Esophagus squamous epithelium (tissue), 5 donors: ENCODE measurements at regions not wholly inside any gene's neighbourhood (a gene's known extent, or its start where the extent isn't known, plus 50 kb on each side); places are given as distances from the start of the nearest gene placed in this dataset.

ENCODE experiments used
- DNase-seq: peaks from one replicate; lab custom pipeline; 2025; lab: John Stamatoyannopoulos, UW
- H3K27ac ChIP-seq, 4 donors: fragments of 200-600 bp; sonication (generic); one replicate each; pipeline ENCODE4 v1.5.1; 2016 to 2019; ENCODE audit warnings: mild to moderate bottlenecking in 1 of 4
- H3K27me3 ChIP-seq, 4 donors: fragments of 200-600 bp; sonication (generic); 1 replicate in 3 of 4; 2 replicates in 1 of 4; pipeline versions ENCODE4 v1.5.1 to v1.6.0; 2017 to 2021; ENCODE audit warnings: antibody characterized with exemption in 1 of 4
- H3K36me3 ChIP-seq, 3 donors: fragments of 200-600 bp; sonication (generic); one replicate each; pipeline ENCODE4 v1.5.1; 2016 to 2019
- H3K4me1 ChIP-seq, 3 donors: fragments of 200-600 bp; sonication (generic); one replicate each; pipeline ENCODE4 v1.5.1; 2017 to 2019
- H3K4me3 ChIP-seq, 4 donors: fragments of 200-600 bp; sonication (generic); 1 replicate in 3 of 4; 2 replicates in 1 of 4; pipeline ENCODE4 v1.5.1; 2016 to 2019; ENCODE audit warnings: mild to moderate bottlenecking in 2 of 4, moderate library complexity in 1 of 4
- H3K9me3 ChIP-seq, 3 donors: fragments of 200-600 bp; sonication (generic); one replicate each; pipeline ENCODE4 v1.5.1; 2016 to 2019
- CTCF ChIP-seq, 6 experiments: fragments of 450-650 bp in 4 of 6; fragments of 200-600 bp in 2 of 6; sonication (generic) in 2 of 6; IDR thresholded peaks; one replicate each; pipeline ENCODE4 v1.5.1; 2016 to 2019; ENCODE audit warnings: antibody characterized with exemption in 6 of 6, mild to moderate bottlenecking in 4 of 6, moderate library complexity in 4 of 6
- POLR2A ChIP-seq, 4 donors: fragments of 450-650 bp; IDR thresholded peaks; one replicate each; pipeline ENCODE4 v1.6.1; 2017; ENCODE audit warnings: antibody characterized with exemption in 4 of 4, mild to moderate bottlenecking in 4 of 4, moderate library complexity in 3 of 4
- WGBS, 2 donors: methylation state at CpG; one replicate each; pipeline ENCODE4 v1.1.5; 2018; 5-methylcytosine and 5-hydroxymethylcytosine counted together
- intact Hi-C: fragments of 100-400 bp; cut with DNase I; formaldehyde crosslinking; loops from one replicate; pipeline ENCODE4 v1.15.0; 2022
- donor health status: DM: yes; HTN: yes; CAD: no.

DNA sequence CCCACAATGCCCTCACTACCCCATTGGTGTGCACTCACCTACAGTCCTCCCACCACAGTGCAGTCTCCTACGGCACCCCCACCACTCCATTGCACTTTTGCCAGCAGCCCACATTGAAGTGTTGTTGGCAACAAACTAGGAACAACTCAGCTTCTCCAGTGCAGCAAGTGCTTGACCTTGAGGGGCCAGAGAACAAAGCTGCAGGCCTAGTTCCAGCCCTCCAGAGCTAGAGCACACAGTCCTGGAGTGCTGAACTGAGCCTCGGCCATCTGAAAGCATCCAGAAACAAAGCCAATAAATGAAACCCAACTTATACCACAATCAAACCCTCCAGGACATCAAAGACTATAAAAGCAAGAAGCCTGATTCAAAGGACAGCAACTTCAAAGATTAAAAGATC, 129.9 kb downstream of the C1orf94 start:
- TF ChIP-seq CTCF (IDR thresholded peaks at IDR 0.05) (no peak), POLR2A (IDR thresholded peaks at IDR 0.05) (no peak)
- peaks cover 0 to 10% (median 0%) of the 10 kb centered on the region in 4 donors for H3K27me3 ChIP-seq
- H3K4me3 ChIP-seq: no peak overlapping the region
- no peaks in the 10 kb centered on the region for H3K4me1 ChIP-seq
- H3K9me3 ChIP-seq: peaks cover 0 to 9% (median 6%) of the 10 kb centered on the region in 3 donors
- WGBS, 2 donors: 71 to 80% methylated on average over 1 to 2 of the region's 2 CpGs
- H3K36me3 ChIP-seq: no peaks in the 10 kb centered on the region
- intact Hi-C loops: no loop called here
- no peak for DNase-seq
- no peak overlapping the region for H3K27ac ChIP-seq

DNA sequence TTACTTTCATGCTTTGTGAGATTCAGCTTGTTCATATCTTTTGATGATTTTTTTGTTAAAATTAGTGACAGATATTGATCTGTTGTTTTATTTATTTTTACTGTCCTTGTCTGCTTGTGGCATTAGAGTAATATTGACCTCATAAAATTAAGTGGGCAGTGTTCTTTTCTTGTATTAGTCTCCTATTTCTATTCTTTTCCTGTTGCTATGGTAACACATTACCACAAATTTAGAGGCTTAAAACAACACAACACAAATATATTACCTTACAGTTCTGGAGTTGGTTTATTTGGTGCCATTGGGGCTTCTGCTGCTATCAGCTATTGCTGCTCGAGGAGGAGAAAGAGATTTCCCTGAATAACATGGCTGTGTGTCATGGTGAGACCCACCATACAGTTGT, 135.7 kb downstream of the C1orf94 start:
- H3K4me3 ChIP-seq: no peak overlapping the region
- DNase-seq: no peak
- TF ChIP-seq CTCF (IDR thresholded peaks at IDR 0.05) (no peak), POLR2A (IDR thresholded peaks at IDR 0.05) (no peak)
- H3K27me3 ChIP-seq: peaks cover 0 to 8% (median 0%) of the 10 kb centered on the region in 4 donors
- no peaks in the 10 kb centered on the region for H3K36me3 ChIP-seq
- H3K27ac ChIP-seq: no peak overlapping the region
- H3K4me1 ChIP-seq: no peaks in the 10 kb centered on the region
- peaks cover 0 to 17% (median 9%) of the 10 kb centered on the region in 3 donors for H3K9me3 ChIP-seq
- intact Hi-C loops: no loop called here
- WGBS, 2 donors: 15 to 25% methylated on average over 1 of the region's 1 CpG

DNA sequence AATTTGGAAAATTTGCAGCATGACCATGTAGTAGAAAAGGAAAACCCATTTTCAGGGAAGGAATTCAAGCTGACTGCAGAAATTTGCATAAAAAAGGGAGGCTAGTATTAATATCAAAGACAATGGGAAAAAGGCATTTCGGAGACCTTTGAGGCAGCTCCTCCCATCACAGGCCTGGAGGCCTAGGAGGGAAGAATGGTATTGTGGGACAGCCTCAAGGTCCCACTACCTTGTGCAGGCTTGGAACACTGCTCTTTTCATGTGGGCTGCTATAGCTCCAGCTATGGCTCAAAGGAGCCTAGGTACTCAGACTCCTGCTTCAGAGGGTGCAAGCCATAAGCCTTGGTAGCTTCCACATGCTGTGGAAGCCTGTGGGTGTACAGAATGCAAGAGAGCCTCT, 139.3 kb downstream of the C1orf94 start:
- WGBS, 2 donors: 61 to 67% methylated on average over 1 of the region's 1 CpG
- no peaks in the 10 kb centered on the region for H3K4me1 ChIP-seq
- no peak for DNase-seq
- no peak overlapping the region for H3K27ac ChIP-seq
- peaks cover 0 to 17% (median 9%) of the 10 kb centered on the region in 3 donors for H3K9me3 ChIP-seq
- H3K27me3 ChIP-seq: peaks cover 0 to 8% (median 0%) of the 10 kb centered on the region in 4 donors
- intact Hi-C loops: no loop called here
- no peak for TF ChIP-seq POLR2A (IDR thresholded peaks at IDR 0.05)
- TF ChIP-seq CTCF (IDR thresholded peaks at IDR 0.05): no peak
- H3K36me3 ChIP-seq: no peaks in the 10 kb centered on the region
- H3K4me3 ChIP-seq: no peak overlapping the region

DNA sequence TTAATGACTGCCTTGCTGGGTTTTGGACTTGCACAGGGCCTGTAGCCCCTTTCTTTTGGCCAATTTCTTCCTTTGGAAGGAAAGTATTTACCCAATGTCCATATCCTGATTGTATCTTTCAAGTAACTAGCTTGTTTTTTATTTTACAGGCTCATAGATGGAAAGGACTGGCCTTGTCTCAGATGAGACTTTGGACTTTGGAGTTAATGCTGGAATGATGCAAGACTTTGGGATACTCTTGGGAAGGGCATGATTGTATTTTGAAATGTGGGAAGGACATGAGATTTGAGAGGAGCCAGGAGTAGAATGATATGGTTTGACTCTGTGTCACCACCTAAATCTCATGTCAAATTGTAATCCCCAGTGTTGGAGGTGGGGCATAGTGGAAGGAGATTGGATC, 140.1 kb downstream of the C1orf94 start:
- peaks cover 0 to 17% (median 9%) of the 10 kb centered on the region in 3 donors for H3K9me3 ChIP-seq
- H3K27ac ChIP-seq: no peak overlapping the region
- DNase-seq: no peak
- peaks cover 0 to 8% (median 0%) of the 10 kb centered on the region in 4 donors for H3K27me3 ChIP-seq
- no peak overlapping the region for H3K4me3 ChIP-seq
- no peaks in the 10 kb centered on the region for H3K4me1 ChIP-seq
- no peaks in the 10 kb centered on the region for H3K36me3 ChIP-seq
- TF ChIP-seq POLR2A (IDR thresholded peaks at IDR 0.05): no peak
- TF ChIP-seq CTCF (IDR thresholded peaks at IDR 0.05): no peak
- intact Hi-C loops: no loop called here

DNA sequence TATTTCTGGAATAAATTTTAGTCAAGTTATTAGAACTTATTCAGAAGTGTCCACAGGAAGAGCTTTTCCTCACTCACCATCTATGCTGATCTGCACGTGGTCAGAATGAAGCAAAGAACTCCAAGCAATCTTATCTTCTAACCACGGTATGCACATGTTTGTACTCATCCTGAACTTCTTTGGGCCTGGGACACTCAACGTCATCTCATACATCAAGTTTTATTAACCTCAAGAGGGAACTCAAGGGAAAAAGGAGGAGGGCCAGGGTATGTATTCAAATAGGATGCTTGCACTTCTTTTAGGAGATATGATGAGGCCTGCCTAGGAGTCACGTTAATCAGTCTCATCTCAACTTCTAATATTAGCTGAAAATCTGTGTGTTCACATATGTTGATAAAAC, 142.5 kb downstream of the C1orf94 start:
- no peaks in the 10 kb centered on the region for H3K4me1 ChIP-seq
- DNase-seq: no peak
- no peaks in the 10 kb centered on the region for H3K36me3 ChIP-seq
- no peak overlapping the region for H3K4me3 ChIP-seq
- intact Hi-C loops: no loop called here
- 65 to 67% methylated on average over 4 of the region's 4 CpGs for WGBS, 2 donors
- H3K27me3 ChIP-seq: peaks cover 0 to 20% (median 0%) of the 10 kb centered on the region in 4 donors
- TF ChIP-seq CTCF (IDR thresholded peaks at IDR 0.05) (no peak), POLR2A (IDR thresholded peaks at IDR 0.05) (no peak)
- no peak overlapping the region for H3K27ac ChIP-seq
- H3K9me3 ChIP-seq: peaks cover 0 to 17% (median 9%) of the 10 kb centered on the region in 3 donors
